Activated T-helper 1 cell treated with anti-CD3 and anti-CD28 coated beads, Interleukin-12 subunit alpha, Interleukin-12 subunit beta, Interleukin-2, Interleukin-4 antibody, amounts not matched to agents 30 ng/mL and 10 ng/mL and 1 ng/mL, durations not matched to agents 14 hours and 24 hours and 36 hours (primary cell): ENCODE measurements at regions not wholly inside any gene's neighbourhood (a gene's known extent, or its start where the extent isn't known, plus 50 kb on each side); places are given as distances from the start of the nearest gene placed in this dataset.
"Not testable (repeated sequence)": the region's sequence is repeated elsewhere in the genome, so short reads cannot be mapped to it uniquely, and the experiment has no call there.

Experiments
- DNase-seq: peaks from one replicate; pipeline ENCODE4 v3.0.0; 2021; ENCODE audit warnings: low spot score
- H3K27ac Mint-ChIP-seq: one replicate; pipeline ENCODE4 v1.8.0; 2021; ENCODE audit warnings: mild to moderate bottlenecking, mixed read lengths
- H3K27me3 Mint-ChIP-seq: one replicate; pipeline ENCODE4 v1.8.0; 2022; ENCODE audit warnings: mild to moderate bottlenecking, moderate library complexity, mixed read lengths; ENCODE audit not compliant: insufficient read depth
- H3K36me3 Mint-ChIP-seq: one replicate; pipeline ENCODE4 v1.8.0; 2021; ENCODE audit warnings: low read depth, mixed read lengths
- H3K4me1 Mint-ChIP-seq: one replicate; pipeline ENCODE4 v1.8.0; 2021; ENCODE audit warnings: low read depth, mixed read lengths
- H3K4me3 Mint-ChIP-seq: one replicate; pipeline ENCODE4 v1.8.0; 2021; ENCODE audit warnings: mild to moderate bottlenecking, moderate library complexity, mixed read lengths
- H3K9me3 Mint-ChIP-seq: one replicate; pipeline ENCODE4 v1.8.0; 2021; ENCODE audit warnings: mixed read lengths
- intact Hi-C: fragments of 100-400 bp; cut with micrococcal nuclease; formaldehyde crosslinking; loops from one replicate; pipeline ENCODE4 v1.15.1; 2024

DNA sequence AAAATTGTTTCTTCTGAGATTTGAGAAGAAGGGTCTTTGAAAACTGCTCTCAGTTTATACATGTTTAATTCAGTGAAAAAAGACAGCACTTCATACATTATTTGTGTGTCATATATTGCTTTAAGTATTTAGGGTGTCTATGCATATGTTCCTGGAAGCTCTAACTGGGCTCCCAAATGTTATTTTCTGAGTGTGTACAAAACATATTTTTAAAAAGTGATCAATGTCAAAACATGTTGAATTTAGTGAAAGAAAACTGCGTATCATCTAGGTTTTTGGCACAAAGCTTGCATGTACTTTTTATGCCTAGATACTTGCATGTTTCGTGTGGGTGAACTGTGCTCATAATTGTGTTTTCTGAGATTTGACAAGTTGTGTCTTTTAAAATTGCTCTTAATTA is 81.6 kb downstream of the ASCL4 start:
- H3K27me3 Mint-ChIP-seq: peaks cover 36% of the 10 kb centered on the region
- no peaks in the 10 kb centered on the region for H3K36me3 Mint-ChIP-seq
- H3K27ac Mint-ChIP-seq: no peak overlapping the region
- no peaks in the 10 kb centered on the region for H3K9me3 Mint-ChIP-seq
- no peaks in the 10 kb centered on the region for H3K4me1 Mint-ChIP-seq
- H3K4me3 Mint-ChIP-seq: no peak overlapping the region
- DNase-seq: no peak
- intact Hi-C loops: no loop called here

DNA sequence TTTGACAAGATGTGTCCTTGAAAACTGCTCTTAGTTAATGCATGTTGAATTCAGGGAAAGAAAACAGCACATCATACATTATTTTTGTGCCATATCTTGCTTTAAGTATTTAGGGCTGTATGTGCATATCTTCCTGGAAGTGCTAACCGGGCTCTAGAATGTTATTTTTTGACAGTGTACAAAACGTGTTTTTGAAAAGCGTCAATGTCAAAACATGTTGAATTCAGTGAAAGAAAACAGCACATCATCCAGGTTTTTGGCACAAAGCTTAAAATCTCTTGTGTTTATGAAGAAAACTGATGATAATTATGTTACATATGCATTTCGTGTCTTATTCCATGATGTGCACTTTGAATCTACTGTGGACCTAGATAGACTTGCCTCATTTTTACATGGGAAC is 82.7 kb downstream of the ASCL4 start:
- intact Hi-C loops: no loop called here
- Mint-ChIP-seq H3K9me3 (no peaks in the 10 kb centered on the region), H3K4me3 (no peak overlapping the region), H3K27ac (no peak overlapping the region), H3K36me3 (no peaks in the 10 kb centered on the region), H3K27me3 (peaks cover 41% of the 10 kb centered on the region), H3K4me1 (no peaks in the 10 kb centered on the region)
- no peak for DNase-seq

DNA sequence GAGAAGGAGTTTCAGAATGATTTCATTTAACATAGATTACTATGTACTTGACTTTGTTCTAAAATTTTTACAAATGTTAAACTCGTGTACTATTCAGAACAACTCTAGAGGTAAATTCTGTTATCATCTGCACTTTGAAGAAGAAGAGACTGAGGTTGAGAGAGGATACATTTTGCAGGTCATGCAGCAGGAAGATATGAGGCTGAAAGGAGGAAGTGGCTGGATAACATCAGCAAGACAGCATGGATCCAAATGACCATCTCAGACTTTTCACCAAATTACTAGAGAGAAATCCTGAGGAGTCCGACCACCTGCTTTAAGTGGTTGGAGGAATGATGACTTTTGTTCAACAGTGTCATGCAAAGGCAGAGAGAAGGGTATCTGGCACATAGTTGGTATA is 84.9 kb downstream of the ASCL4 start:
- no peak for DNase-seq
- Mint-ChIP-seq H3K27me3 (peaks cover 60% of the 10 kb centered on the region), H3K27ac (no peak overlapping the region), H3K4me1 (no peaks in the 10 kb centered on the region), H3K4me3 (no peak overlapping the region), H3K9me3 (no peaks in the 10 kb centered on the region), H3K36me3 (no peaks in the 10 kb centered on the region)
- intact Hi-C loops: no loop called here

DNA sequence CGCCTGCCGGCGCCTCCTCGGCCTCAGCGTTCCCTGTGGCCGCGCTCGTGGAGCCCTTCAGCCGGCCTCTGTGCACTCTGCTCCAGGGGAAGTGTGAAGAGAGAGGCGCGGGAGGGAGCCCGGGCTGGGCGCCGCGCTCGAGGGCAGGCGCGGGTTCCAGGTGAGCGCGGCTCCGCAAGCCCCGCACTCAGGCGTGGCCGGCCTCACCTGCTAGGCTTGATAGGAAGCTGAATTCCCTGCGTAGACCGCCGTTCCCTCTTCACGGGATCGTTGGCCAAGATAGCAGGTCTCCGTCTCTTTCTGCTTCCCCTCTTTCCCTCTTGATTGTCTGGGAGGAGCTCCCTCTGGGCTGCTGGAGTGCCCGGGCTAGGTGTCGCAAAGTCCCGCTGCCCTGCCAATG is 89.7 kb downstream of the ASCL4 start:
- DNase-seq: no peak
- peaks cover 52% of the 10 kb centered on the region for H3K27me3 Mint-ChIP-seq
- no peaks in the 10 kb centered on the region for H3K36me3 Mint-ChIP-seq
- no peaks in the 10 kb centered on the region for H3K4me1 Mint-ChIP-seq
- no peak overlapping the region for H3K4me3 Mint-ChIP-seq
- no peak overlapping the region for H3K27ac Mint-ChIP-seq
- H3K9me3 Mint-ChIP-seq: no peaks in the 10 kb centered on the region
- intact Hi-C loops: no loop called here

DNA sequence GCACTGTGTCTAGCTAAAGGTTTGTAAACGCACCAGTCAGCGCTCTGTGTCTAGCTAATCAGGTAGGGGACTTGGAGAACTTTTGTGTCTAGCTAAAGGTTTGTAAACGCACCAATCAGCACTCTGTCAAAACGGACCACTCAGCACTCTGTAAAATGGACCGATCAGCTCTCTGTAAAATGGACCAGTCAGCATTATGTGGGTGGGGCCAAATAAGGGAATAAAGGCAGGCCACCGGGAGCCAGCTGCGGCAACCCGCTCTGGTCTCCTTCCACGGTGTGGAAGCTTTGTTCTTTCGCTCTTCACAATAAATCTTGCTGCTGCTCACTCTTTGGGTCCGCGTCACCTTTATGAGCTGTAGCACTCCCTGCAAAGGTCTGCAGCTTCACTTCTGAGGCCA is 90.2 kb downstream of the ASCL4 start:
- H3K9me3 Mint-ChIP-seq, H3K36me3 Mint-ChIP-seq, DNase-seq, H3K27ac Mint-ChIP-seq, intact Hi-C loops, H3K4me1 Mint-ChIP-seq, H3K4me3 Mint-ChIP-seq: not testable (repeated sequence)
- peaks cover 56% of the 10 kb centered on the region for H3K27me3 Mint-ChIP-seq

DNA sequence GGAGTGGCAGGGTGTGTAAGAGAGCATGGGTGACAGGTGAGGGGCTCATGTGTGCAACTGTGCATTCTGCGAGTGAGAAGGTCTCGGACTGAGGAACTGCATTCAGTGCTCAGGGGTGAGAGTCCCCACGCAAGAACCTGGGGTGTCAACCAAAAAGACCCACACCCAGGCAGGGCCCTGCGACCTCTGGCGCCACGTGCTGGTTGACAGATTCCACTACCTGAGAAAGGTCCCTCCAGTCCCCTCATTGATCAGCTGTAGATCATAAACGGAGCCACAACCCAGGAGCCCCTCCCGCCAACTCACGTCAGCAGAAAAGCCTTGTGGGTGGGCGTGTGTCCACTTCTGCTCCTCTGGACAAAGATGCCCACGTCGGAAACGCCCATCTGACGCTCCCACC is 98.7 kb downstream of the ASCL4 start:
- Mint-ChIP-seq H3K27ac (no peak overlapping the region), H3K4me1 (no peaks in the 10 kb centered on the region), H3K9me3 (no peaks in the 10 kb centered on the region), H3K36me3 (no peaks in the 10 kb centered on the region), H3K4me3 (no peak overlapping the region), H3K27me3 (peaks cover 15% of the 10 kb centered on the region)
- intact Hi-C loops: no loop called here
- no peak for DNase-seq

DNA sequence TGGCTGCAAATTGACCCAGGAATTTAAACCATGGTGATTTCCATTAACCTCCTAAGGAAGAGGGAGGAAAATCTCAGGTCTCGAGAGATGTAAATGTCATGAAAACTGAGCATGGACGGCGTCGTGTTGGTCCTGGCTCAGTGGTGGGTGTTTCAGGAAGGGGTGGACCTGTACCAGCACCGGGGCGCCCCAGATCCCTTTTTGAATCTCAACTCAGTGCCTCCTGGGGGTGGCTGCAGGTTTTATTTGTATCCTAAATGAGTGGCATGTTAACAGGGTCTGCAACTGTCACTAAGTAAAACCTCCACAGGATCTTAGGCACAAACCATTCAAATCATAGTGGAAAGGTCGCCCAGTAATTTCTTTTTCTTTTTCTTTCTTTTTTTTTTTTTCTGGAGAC is 101.3 kb downstream of the ASCL4 start:
- Mint-ChIP-seq H3K4me3 (no peak overlapping the region), H3K27me3 (peaks cover 19% of the 10 kb centered on the region), H3K9me3 (no peaks in the 10 kb centered on the region), H3K27ac (no peak overlapping the region), H3K36me3 (no peaks in the 10 kb centered on the region), H3K4me1 (no peaks in the 10 kb centered on the region)
- no peak for DNase-seq
- intact Hi-C loops: no loop called here

DNA sequence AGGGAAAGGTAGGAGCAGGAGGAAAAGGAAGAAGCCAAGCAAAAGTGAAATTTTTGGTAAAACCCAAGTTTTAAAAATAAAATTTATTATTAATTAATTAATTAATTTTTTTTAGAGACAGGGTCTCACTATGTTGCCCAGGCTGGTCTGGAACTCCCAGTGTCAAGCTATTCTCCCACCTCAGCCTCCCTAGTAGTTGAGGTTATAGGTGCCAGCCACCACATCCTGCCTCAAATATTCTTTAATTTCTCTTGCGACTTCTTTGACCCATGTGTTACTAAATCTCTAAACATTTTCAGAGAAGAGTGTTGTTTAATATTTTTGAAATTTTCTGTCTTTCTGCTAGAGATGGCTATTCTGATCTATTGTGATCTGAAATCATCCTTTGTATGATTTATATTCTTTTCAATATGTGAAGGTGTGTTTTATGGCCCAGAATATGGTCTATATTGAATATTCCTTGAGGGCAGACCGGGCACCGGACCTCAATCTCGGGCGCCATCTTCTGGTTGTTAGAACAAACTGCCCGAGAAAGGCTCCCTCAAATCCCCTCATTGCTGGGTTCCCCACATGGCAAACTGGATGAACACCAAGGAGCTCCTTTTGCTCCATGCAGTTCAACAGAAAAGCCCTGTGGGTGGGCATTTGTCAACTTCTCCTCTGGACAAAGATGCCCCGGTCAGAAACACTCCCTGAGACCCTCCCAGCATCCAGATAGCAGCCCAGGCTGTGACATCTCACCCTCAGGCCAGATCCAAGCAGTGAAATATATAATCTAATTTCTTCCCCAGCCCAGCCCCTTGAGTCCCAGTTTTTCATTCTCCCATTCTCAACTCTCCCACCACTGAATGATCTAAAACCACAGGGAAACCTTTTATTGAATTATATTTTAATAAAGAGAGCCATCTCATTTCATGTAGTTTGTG is 110.5 kb downstream of the ASCL4 start:
- H3K4me1 Mint-ChIP-seq: no peaks in the 10 kb centered on the region
- no peak overlapping the region for H3K4me3 Mint-ChIP-seq
- H3K27ac Mint-ChIP-seq: no peak overlapping the region
- no peaks in the 10 kb centered on the region for H3K9me3 Mint-ChIP-seq
- peaks cover 6% of the 10 kb centered on the region for H3K27me3 Mint-ChIP-seq
- intact Hi-C loops: loop anchor here (1.0 to 10.0 kb wide), 3 partner anchors 124 to 760 kb away; partner anchors contain the start of gene PRDM4
- DNase-seq: peak; percentile 10
- no peaks in the 10 kb centered on the region for H3K36me3 Mint-ChIP-seq

DNA sequence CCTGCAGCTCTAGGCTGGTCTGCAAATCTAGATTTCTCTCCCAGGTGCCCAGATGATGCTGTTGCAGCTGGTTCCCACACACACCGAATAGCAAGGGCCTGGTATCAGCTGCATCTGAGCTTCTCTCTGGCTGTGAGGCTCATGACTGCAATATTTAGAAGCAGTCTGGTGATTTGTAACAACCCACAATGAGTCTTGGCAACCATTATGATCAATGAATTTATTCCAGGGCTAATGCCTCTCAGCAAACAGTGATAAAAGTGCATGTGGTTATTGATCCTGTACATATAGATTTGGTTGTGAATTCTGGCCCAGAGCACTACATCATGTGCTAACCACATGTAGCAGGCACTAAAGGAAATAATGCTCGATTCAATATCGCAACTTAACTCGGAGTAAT is 114.3 kb downstream of the ASCL4 start:
- Mint-ChIP-seq H3K27ac (no peak overlapping the region), H3K27me3 (peaks cover 5% of the 10 kb centered on the region), H3K4me1 (no peaks in the 10 kb centered on the region), H3K36me3 (no peaks in the 10 kb centered on the region), H3K4me3 (no peak overlapping the region), H3K9me3 (no peaks in the 10 kb centered on the region)
- intact Hi-C loops: loop anchor here (10.0 kb wide), 1 partner anchor 764 kb away; no protein-coding TSS in a partner anchor
- no peak for DNase-seq

DNA sequence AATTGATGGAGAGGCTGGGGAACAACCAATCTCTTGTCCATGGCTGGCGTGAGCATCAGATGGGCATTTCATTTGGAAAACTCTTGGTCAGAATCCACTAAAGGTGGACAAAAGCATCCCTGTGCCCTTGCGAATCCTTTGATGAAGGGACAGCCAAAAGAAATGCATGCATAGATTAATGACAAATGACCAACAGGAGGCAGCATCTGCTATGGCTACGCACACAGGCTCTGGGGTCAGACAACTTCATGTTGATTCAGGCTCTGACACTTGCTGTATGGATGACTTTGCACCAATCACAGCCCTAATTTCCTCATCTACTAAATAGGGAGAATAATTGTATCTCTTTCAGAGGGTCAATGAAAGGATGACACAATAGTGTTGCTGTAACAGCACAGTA is 117.5 kb downstream of the ASCL4 start:
- Mint-ChIP-seq H3K36me3 (no peaks in the 10 kb centered on the region), H3K4me3 (no peak overlapping the region), H3K9me3 (no peaks in the 10 kb centered on the region), H3K4me1 (no peaks in the 10 kb centered on the region), H3K27ac (no peak overlapping the region), H3K27me3 (peaks cover 2% of the 10 kb centered on the region)
- intact Hi-C loops: no loop called here
- no peak for DNase-seq

DNA sequence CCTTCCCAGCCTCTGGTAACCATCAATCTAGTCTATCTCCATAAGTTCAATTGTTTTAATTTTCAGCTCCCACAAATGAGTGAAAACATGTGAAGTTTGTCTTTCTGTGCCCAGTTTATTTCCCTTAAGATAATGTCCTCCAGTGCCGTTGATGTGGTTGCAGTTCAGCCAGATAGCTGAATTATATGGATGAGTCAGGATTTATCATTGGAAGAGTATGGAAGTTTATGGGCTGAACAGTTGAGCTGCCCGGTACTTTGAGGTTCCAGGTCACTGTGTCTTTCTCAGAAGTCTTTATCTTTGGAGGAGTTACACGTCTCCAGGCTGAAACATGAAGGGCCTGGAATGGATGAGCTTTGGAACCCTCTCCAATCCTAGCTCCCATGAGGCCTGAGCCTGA is 120.1 kb downstream of the ASCL4 start:
- Mint-ChIP-seq H3K4me1 (no peaks in the 10 kb centered on the region), H3K27me3 (peaks cover 2% of the 10 kb centered on the region), H3K4me3 (no peak overlapping the region), H3K9me3 (no peaks in the 10 kb centered on the region), H3K27ac (no peak overlapping the region), H3K36me3 (no peaks in the 10 kb centered on the region)
- intact Hi-C loops: no loop called here
- DNase-seq: no peak

DNA sequence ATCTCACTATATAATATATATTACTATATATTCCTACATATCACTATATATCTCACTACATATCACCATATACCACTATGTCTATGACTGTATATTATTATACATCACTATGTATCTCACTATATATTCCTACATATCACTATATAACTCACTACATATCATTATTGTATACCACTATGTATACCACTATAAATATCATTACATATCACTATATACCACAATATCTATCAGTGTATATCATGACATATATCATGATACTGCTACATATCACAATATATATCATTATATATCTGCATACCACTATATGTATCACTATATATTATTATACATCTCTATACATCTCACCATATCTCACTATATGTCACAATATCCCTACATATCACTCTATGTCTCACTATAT is 121.5 kb downstream of the ASCL4 start:
- Mint-ChIP-seq H3K4me3 (no peak overlapping the region), H3K4me1 (no peaks in the 10 kb centered on the region), H3K36me3 (no peaks in the 10 kb centered on the region), H3K27me3 (peaks cover 5% of the 10 kb centered on the region), H3K27ac (no peak overlapping the region), H3K9me3 (no peaks in the 10 kb centered on the region)
- no peak for DNase-seq
- intact Hi-C loops: no loop called here

DNA sequence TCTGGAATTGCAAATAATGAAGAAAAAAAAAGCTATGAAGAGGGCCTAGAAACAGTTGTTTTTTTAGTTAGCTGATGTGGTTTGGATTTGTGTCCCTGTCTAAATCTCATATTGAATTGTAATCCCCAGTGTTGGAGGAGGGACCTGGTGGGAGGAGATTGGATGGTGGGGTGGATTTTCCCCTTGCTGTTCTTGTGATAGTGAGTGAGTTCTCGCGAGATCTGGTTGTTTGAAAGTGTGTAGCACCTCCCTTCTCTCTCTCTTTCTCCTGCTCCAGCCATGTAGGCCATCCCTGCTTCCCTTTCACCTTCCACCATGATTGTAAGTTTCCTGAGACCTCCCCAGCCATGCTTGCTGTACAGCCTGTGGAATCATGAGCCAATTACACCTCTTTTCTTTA is 126.1 kb downstream of the ASCL4 start:
- intact Hi-C loops: no loop called here

More for the DNA sequence above, 126.1 kb downstream of the ASCL4 start:
- Mint-ChIP-seq H3K36me3 (peaks cover 3% of the 10 kb centered on the region), H3K4me3 (no peak overlapping the region), H3K9me3 (no peaks in the 10 kb centered on the region), H3K27ac (no peak overlapping the region), H3K27me3 (peaks cover 12% of the 10 kb centered on the region), H3K4me1 (peaks cover 15% of the 10 kb centered on the region)
- DNase-seq: no peak
